Loucy (cell line): ENCODE measurements at regions not wholly inside any gene's neighbourhood (a gene's known extent, or its start where the extent isn't known, plus 50 kb on each side); places are given as distances from the start of the nearest gene placed in this dataset.

Experiments
- EZH2phosphoT487 ChIP-seq: fragments of 200-600 bp; IDR thresholded peaks from 2 replicates; pipeline ENCODE4 v1.6.1; 2018; ENCODE audit warnings: antibody characterized with exemption, mild to moderate bottlenecking, moderate library complexity, borderline replicate concordance
- TF ChIP-seq, protein P1 (sequence below): fragments of 200-600 bp; sonication (generic); conservative IDR thresholded peaks from 2 replicates; pipeline ENCODE4 v1.5.1; 2014; ENCODE audit warnings: mild to moderate bottlenecking, antibody characterized with exemption, low read length

DNA sequence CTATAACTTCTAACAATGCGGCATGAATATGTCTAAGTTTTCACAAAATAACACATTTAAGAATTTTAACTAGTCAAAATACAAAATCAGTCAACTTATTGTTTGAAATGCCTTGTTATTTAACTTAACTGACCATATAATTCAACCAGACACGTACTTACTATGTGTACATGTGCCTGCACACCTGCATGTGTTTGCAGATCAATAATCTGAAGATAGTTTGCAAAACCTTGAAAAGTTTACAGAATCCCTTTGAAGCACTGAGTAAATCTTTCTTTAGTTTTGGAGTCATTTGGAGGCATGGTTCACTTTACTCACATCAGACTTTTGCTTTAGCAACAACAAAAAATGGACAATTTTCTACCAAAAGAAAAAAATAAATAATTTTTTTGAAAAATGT lies 363.8 kb downstream of the PMP22 start:
- TF ChIP-seq, protein P1, sequence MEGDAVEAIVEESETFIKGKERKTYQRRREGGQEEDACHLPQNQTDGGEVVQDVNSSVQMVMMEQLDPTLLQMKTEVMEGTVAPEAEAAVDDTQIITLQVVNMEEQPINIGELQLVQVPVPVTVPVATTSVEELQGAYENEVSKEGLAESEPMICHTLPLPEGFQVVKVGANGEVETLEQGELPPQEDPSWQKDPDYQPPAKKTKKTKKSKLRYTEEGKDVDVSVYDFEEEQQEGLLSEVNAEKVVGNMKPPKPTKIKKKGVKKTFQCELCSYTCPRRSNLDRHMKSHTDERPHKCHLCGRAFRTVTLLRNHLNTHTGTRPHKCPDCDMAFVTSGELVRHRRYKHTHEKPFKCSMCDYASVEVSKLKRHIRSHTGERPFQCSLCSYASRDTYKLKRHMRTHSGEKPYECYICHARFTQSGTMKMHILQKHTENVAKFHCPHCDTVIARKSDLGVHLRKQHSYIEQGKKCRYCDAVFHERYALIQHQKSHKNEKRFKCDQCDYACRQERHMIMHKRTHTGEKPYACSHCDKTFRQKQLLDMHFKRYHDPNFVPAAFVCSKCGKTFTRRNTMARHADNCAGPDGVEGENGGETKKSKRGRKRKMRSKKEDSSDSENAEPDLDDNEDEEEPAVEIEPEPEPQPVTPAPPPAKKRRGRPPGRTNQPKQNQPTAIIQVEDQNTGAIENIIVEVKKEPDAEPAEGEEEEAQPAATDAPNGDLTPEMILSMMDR, result no peak
- no peak for TF ChIP-seq EZH2phosphoT487
